ENCODE measurements at regions not wholly inside any gene's neighbourhood (a gene's known extent, or its start where the extent isn't known, plus 50 kb on each side); places are given as distances from the start of the nearest gene placed in this dataset.

DNA sequence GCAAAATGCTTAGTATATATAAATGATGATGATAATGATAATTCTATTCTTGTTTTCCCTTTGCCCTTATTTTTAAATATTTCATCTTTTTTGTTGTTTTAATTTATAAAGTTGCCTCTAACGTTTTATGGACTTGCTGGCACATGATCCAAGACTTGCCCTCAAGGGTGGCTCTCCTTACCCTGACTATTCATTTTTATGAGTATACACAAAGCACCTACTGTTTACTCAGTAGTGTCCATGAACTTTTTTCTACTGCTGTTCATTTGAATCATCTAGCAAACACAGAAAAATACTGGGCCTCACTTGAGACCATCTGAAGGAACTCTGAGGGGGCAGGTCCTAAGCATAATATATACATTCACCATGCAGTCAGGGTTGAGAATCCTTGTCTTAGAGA lies 276.2 kb downstream of the AACS start:
- H3K27me3 ChIP-seq (replicated peaks in 1 of 2; ENCODE audit: control insufficient read depth in 2 of 2, insufficient read depth in 2 of 2, low read length in 1 of 2) = peaks cover 0 to 4% of the 10 kb centered on the region in 2 experiments; a peak in 2 of 4 replicates
- no peak for TF ChIP-seq EZH2 (IDR thresholded peaks at IDR 0.05; ENCODE audit: borderline replicate concordance, control insufficient read depth, low read depth, low read length)
- TF ChIP-seq ZBED1 (IDR thresholded peaks at IDR 0.05; ENCODE audit: borderline replicate concordance) = no peak
- TF ChIP-seq JUND (IDR thresholded peaks at IDR 0.05; ENCODE audit: low read depth, low read length) = no peak
- TF ChIP-seq ATF7 (IDR thresholded peaks at IDR 0.05; ENCODE audit: low read depth) = no peak
- TF ChIP-seq SUPT20H (IDR thresholded peaks at IDR 0.05; ENCODE audit: borderline replicate concordance, control insufficient read depth, low read depth, low read length) = no peak
- no peak for TF ChIP-seq ZNF384 (IDR thresholded peaks at IDR 0.05; ENCODE audit: borderline replicate concordance, low read depth, low read length)
- no peak for TF ChIP-seq SMAD1 (IDR thresholded peaks at IDR 0.05; ENCODE audit: low read depth, partially characterized antibody)
- no peak for TF ChIP-seq NKRF (conservative IDR thresholded peaks at IDR 0.05)
- no peak for TF ChIP-seq IRF4 (IDR thresholded peaks at IDR 0.05; ENCODE audit: low read depth, low read length)
- TF ChIP-seq BMI1 (IDR thresholded peaks at IDR 0.05; ENCODE audit: borderline replicate concordance) = no peak
- no peak for TF ChIP-seq NRF1 (conservative IDR thresholded peaks at IDR 0.05; ENCODE audit: low read depth, low read length)
- TF ChIP-seq YBX1 (IDR thresholded peaks at IDR 0.05) = no peak
- no peak for TF ChIP-seq CREM (IDR thresholded peaks at IDR 0.05; ENCODE audit: low read depth)
- TF ChIP-seq BACH1 (IDR thresholded peaks at IDR 0.05; ENCODE audit: borderline replicate concordance) = no peak
- no peak for TF ChIP-seq DPF2 (IDR thresholded peaks at IDR 0.05)
- no peak overlapping the region for H3K9ac ChIP-seq (ENCODE audit: control insufficient read depth, insufficient read depth, low read length)
- no peaks in the 10 kb centered on the region for H3K79me2 ChIP-seq (ENCODE audit: control insufficient read depth, insufficient read depth, low read length)
- H3K9me3 ChIP-seq (replicated peaks; ENCODE audit: control insufficient read depth, insufficient read depth, low read length) = no peaks in the 10 kb centered on the region
- DNase-seq (ENCODE audit: low read depth, low spot score) (no peak), ATAC-seq (no peak), FAIRE-seq (no peak)
- no peak overlapping the region for H3K27ac ChIP-seq (ENCODE audit: control insufficient read depth, insufficient read depth)
- 0% methylated on average over 1 of the region's 1 CpG for WGBS (ENCODE audit: insufficient coverage, insufficient replicate concordance, low lambda C conversion rate, missing lambda C conversion rate)
- intact Hi-C loops (cut with micrococcal nuclease; ENCODE audit: unreplicated experiment) (no loop called here), in situ Hi-C loops (cut with MboI) (no loop called here)
- ChIA-PET POLR2A (no interaction called here), RAD21 (ENCODE audit: unreplicated experiment) (no interaction called here), CTCF (interaction anchor here (1.1 to 2.1 kb wide), 2 partner anchors 10 to 33 kb away, joined by 3 to 8 read pairs; no protein-coding TSS in a partner anchor), SMC1A (ENCODE audit: uncharacterized antibody, unreplicated experiment) (interaction anchor here (0.7 kb wide), 1 partner anchor 1768 kb away, joined by 3 read pairs; no protein-coding TSS in a partner anchor)
- no peaks in the 10 kb centered on the region for H3K36me3 ChIP-seq (ENCODE audit: control insufficient read depth in 2 of 2, insufficient read depth in 2 of 2, low read length in 1 of 2)
- H3K4me2 ChIP-seq (ENCODE audit: control insufficient read depth, insufficient read depth) = no peak overlapping the region
- no peak overlapping the region for H3K4me3 ChIP-seq
- H3K4me1 ChIP-seq (ENCODE audit: control insufficient read depth, insufficient read depth, low read length) = no peaks in the 10 kb centered on the region
- no peaks in the 10 kb centered on the region for H4K20me1 ChIP-seq (ENCODE audit: control insufficient read depth, insufficient read depth)
- BruUV-seq (replicated peaks) = no TSS peak
- H2AFZ ChIP-seq (ENCODE audit: control insufficient read depth, low read depth, low read length) = no peak overlapping the region
